GM19238 (cell line): ENCODE measurements at regions not wholly inside any gene's neighbourhood (a gene's known extent, or its start where the extent isn't known, plus 50 kb on each side); places are given as distances from the start of the nearest gene placed in this dataset.

ENCODE experiments used
- DNase-seq: peaks from one replicate; pipeline ENCODE4 v3.0.0; 2011; ENCODE audit warnings: low spot score; ENCODE audit not compliant: insufficient read length

- DNase-seq = no peak
These were observed 1074.7 kb downstream of the ADGRL3 start for GRCh38 chr4:62274782-62275181.

DNA sequence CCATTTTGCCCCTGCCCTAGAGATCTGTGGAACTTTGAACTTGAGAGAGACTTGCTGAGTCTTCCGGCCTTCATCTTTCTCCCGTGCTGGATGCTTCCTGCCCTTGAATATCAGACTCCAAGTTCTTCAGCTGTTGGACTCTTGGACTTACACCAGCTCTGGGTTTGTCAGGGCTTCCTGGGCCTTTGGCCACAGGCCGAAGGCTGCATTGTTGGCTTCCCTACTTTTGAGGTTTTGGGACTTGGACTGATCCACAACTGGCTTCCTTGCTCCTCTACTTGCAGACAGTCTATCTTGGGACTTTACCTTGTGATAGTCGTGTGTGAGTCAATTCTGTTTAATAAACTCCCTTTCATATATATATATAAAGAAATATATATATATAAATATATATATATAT, 1071.0 kb downstream of the ADGRL3 start:
- DNase-seq = no peak

DNA sequence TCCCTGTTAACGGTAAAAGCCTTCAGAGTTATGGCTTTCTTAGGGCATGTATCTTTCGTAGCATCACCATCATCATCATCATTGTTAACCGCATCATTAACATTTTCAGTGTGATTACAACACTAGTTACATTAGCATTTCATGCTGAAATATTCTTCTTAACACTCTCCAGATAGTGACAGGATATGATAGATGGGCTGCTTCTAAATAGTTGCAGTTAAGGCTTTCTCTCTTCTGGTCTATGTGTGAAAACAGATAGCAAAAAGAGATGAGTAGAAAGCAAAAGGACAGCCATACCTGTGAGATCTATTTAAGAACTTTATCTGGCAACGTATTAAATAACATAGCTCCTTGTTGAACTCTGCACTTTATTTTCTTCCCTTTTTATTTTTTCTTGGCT, 1069.8 kb downstream of the ADGRL3 start:
- DNase-seq = no peak

GRCh38 chr4:62263454-62263853, 1063.3 kb downstream of the ADGRL3 start:
- no peak for DNase-seq

DNA sequence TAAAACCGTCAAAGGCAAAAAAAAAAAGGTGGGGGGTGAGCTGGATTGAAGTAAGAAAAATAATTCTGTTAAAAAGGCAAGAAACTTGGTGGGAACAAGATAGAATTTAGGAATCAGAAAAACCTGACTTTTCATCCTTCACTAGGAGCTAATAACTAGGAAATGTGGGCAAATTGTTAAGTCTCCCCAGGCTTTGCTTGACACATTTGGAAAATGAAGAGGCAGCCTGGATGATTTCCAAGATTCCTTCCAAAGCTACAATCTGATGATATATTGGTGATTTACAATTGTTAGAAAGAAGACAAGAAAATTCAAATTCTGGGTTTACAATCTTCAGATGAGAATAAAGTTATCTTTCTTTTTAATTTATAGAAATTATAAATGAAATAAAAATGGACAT, 1062.5 kb downstream of the ADGRL3 start:
- no peak for DNase-seq

- no peak for DNase-seq
These were observed 1060.1 kb downstream of the ADGRL3 start for GRCh38 chr4:62260254-62260653.

GRCh38 chr4:62256479-62256878, 1056.4 kb downstream of the ADGRL3 start:
- no peak for DNase-seq

DNA sequence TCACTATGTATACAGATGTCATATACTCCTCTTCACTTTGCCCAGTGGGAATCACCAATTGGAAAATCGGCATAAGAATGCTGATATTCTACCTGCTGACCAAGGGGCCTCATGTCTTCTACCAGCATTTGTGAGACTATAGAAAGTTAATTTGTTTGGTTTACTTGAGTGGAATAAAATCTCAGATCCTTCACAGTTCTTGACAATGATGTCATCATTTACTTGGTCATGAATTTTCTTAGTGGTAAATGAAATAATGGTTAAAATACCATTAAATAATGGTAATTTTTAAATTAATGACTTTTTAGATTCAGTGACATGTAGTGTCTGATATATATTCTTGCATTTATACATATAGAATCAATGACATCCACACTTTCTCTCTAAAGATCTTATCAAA, 1052.6 kb downstream of the ADGRL3 start:
- DNase-seq = no peak

DNA sequence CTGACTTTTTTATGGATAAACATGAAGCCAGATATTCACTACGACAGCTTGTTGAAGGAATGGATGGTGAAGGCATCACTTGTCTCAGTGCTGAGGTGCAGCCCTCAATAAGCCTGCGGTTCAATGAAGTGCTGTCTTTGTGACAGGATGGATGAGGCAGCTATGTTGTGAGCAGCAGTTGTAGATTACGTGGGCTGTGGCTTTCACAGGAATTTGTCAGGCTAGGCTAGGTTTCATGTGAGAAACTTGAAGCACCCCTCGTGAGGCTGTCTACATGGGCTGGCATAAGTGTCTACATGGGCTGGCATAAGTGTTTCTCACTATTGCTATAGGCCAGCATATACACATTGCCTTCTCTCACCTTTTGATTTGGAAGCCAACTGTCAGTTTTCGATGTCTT, 1050.0 kb downstream of the ADGRL3 start:
- DNase-seq = no peak

DNA sequence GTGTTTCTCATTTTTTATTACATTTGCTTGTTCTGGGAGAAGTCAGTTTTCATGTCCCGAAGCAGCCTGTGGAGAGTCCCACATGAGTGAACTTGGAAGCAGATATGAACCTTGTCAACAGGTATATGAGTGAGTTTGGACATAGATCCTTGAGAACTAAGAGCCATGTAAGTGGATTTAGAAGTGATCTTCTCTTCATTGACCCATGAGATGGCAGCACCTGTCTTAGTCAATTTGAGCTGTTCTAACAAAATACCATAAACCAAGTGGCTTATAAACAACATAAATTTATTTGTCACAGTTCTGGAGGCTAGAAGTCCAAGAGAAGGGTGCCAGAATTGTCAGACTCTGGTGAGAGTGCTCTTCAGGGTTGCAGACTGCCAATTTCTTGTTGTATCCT, 1043.8 kb downstream of the ADGRL3 start:
- no peak for DNase-seq

GRCh38 chr4:62235911-62236310, 1035.8 kb downstream of the ADGRL3 start:
- no peak for DNase-seq

- no peak for DNase-seq
These were observed 1032.7 kb downstream of the ADGRL3 start for GRCh38 chr4:62232814-62233213.

DNA sequence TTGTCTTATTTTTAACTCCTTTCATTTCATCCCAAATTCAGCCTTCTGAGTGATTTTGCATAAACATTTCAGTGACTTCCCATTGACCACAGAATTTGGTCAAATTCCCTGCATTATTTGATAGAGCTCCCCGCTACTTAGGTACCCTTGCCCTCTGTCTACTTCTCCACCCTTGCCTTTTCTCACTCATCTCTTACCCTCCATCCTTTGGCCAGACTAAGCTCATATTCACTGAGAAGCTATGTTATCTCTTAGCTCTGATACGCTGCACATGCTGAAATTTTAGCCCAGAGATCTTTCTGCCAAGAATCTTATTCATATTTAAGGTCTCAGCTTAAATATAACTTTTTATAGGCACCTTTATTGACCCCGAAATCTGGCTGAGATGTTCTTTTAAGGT, 1031.9 kb downstream of the ADGRL3 start:
- no peak for DNase-seq

DNA sequence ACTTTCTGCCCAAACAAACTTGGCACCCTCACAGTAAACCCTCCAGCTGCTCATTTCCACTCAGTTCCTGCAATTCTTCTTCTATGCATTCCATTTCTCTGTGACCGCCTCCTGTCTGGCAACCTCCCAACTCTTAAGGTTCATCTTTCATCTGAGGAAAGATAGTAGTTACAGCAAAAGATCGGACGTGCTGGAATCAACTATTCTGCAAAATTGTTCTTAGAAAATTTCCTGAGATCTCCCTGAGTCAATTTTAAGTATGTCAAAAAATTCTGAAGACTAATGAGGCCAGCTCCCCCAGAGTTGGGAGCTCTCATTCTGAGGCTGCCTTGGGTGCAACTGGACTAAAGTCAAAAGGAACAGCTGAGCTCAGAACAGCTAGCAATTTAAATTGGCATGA, 1026.0 kb downstream of the ADGRL3 start:
- no peak for DNase-seq

GRCh38 chr4:62222121-62222520, 1022.0 kb downstream of the ADGRL3 start:
- no peak for DNase-seq

DNA sequence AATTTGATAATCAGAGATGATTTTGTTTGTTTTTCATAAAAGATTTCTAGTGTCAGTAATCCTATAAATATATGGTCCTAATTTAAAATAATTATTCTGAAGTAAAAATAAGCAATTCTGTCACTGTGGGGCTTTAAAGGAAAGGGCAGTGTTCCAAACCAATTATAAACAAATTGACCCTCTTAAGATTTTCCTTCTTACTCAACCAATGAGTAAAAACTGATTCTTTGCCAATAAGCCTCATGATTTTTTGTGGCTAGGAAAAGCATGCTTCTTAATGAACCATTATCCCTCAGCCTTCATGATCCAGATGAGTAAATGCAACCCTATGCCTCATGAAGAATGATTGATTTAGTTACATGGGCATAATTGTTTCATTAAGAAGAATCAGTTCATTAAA, 1010.4 kb downstream of the ADGRL3 start:
- DNase-seq = no peak

GRCh38 chr4:62209757-62210485, 1009.8 kb downstream of the ADGRL3 start:
- DNase-seq = no peak

GRCh38 chr4:62208921-62209320, 1008.8 kb downstream of the ADGRL3 start:
- DNase-seq = no peak

GRCh38 chr4:62204136-62204535, 1004.0 kb downstream of the ADGRL3 start:
- no peak for DNase-seq

- DNase-seq = no peak
These were observed 999.2 kb downstream of the ADGRL3 start for GRCh38 chr4:62199291-62199810.

DNA sequence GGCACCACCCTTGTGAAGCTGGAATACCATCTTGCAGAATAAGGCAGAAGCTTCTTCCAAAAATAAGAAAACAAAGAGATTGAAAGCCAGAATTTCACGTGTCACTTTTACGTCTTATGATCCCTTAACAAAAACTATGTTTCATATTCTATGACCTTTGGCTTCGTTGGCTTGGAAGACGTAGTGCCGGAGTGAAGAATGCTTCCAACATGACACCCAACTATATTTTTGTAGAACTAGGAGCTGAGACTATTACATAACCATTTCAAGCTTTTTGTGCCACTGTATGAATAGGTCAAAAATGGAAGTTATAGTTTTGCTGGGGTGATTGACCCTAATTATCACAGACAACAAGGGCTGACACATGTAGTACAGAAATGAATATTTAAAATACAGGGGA, 996.2 kb downstream of the ADGRL3 start:
- DNase-seq = no peak

- DNase-seq = no peak
These were observed 994.2 kb downstream of the ADGRL3 start for GRCh38 chr4:62194342-62194741.

GRCh38 chr4:62193761-62194160, 993.6 kb downstream of the ADGRL3 start:
- DNase-seq = no peak
